ENCODE measurements at regions not wholly inside any gene's neighbourhood (a gene's known extent, or its start where the extent isn't known, plus 50 kb on each side); places are given as distances from the start of the nearest gene placed in this dataset.

DNA sequence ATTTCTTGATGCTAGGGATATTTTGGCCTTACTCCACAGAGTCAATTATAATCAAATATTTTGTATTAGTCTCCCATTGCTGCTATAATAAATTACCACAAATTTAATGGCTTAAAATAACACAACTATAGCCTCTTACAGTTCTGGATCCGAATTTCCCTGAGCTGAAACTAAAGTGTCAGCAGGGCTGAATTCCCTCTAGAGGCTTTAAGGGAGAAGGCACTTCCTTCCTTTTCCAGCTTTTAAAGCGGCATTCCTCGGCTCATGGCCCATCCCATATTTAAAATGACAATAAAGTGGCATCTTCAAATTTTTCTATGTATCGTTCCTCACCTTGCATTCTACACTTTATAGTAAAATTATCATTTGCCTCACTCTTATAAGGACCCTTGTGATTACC lies 421.4 kb upstream of the ZWINT start:
- TF ChIP-seq CSDC2 (CRISPR knock-in tag; IDR thresholded peaks at IDR 0.05) (no peak), TCF4 (CRISPR knock-in tag; IDR thresholded peaks at IDR 0.05; ENCODE audit: borderline replicate concordance) (no peak), TOX (CRISPR knock-in tag; IDR thresholded peaks at IDR 0.05; ENCODE audit: borderline replicate concordance) (no peak), ZC3H10 (CRISPR knock-in tag; IDR thresholded peaks at IDR 0.05) (no peak), GLIS3 (CRISPR knock-in tag; IDR thresholded peaks at IDR 0.05) (no peak), ZNF565 (CRISPR knock-in tag; conservative IDR thresholded peaks at IDR 0.05; ENCODE audit: low read depth) (no peak), SNAI2 (CRISPR knock-in tag; IDR thresholded peaks at IDR 0.05) (no peak), ARNTL (CRISPR knock-in tag; IDR thresholded peaks at IDR 0.05; ENCODE audit: borderline replicate concordance, low read depth) (no peak), ZFP30 (CRISPR knock-in tag; IDR thresholded peaks at IDR 0.05) (no peak), OSR1 (CRISPR knock-in tag; IDR thresholded peaks at IDR 0.05) (no peak)
- TF ChIP-seq, protein P1, sequence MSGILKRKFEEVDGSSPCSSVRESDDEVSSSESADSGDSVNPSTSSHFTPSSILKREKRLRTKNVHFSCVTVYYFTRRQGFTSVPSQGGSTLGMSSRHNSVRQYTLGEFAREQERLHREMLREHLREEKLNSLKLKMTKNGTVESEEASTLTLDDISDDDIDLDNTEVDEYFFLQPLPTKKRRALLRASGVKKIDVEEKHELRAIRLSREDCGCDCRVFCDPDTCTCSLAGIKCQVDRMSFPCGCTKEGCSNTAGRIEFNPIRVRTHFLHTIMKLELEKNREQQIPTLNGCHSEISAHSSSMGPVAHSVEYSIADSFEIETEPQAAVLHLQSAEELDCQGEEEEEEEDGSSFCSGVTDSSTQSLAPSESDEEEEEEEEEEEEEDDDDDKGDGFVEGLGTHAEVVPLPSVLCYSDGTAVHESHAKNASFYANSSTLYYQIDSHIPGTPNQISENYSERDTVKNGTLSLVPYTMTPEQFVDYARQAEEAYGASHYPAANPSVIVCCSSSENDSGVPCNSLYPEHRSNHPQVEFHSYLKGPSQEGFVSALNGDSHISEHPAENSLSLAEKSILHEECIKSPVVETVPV (CRISPR knock-in tag; IDR thresholded peaks at IDR 0.05) = no peak
- TF ChIP-seq, protein P2, sequence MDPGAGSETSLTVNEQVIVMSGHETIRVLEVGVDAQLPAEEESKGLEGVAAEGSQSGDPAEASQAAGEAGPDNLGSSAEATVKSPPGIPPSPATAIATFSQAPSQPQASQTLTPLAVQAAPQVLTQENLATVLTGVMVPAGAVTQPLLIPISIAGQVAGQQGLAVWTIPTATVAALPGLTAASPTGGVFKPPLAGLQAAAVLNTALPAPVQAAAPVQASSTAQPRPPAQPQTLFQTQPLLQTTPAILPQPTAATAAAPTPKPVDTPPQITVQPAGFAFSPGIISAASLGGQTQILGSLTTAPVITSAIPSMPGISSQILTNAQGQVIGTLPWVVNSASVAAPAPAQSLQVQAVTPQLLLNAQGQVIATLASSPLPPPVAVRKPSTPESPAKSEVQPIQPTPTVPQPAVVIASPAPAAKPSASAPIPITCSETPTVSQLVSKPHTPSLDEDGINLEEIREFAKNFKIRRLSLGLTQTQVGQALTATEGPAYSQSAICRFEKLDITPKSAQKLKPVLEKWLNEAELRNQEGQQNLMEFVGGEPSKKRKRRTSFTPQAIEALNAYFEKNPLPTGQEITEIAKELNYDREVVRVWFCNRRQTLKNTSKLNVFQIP (CRISPR knock-in tag; IDR thresholded peaks at IDR 0.05; ENCODE audit: borderline replicate concordance, low read depth) = no peak
- TF ChIP-seq, protein P3, sequence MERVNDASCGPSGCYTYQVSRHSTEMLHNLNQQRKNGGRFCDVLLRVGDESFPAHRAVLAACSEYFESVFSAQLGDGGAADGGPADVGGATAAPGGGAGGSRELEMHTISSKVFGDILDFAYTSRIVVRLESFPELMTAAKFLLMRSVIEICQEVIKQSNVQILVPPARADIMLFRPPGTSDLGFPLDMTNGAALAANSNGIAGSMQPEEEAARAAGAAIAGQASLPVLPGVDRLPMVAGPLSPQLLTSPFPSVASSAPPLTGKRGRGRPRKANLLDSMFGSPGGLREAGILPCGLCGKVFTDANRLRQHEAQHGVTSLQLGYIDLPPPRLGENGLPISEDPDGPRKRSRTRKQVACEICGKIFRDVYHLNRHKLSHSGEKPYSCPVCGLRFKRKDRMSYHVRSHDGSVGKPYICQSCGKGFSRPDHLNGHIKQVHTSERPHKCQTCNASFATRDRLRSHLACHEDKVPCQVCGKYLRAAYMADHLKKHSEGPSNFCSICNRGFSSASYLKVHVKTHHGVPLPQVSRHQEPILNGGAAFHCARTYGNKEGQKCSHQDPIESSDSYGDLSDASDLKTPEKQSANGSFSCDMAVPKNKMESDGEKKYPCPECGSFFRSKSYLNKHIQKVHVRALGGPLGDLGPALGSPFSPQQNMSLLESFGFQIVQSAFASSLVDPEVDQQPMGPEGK (CRISPR knock-in tag; IDR thresholded peaks at IDR 0.05; ENCODE audit: borderline replicate concordance) = no peak
- TF ChIP-seq, protein P4, sequence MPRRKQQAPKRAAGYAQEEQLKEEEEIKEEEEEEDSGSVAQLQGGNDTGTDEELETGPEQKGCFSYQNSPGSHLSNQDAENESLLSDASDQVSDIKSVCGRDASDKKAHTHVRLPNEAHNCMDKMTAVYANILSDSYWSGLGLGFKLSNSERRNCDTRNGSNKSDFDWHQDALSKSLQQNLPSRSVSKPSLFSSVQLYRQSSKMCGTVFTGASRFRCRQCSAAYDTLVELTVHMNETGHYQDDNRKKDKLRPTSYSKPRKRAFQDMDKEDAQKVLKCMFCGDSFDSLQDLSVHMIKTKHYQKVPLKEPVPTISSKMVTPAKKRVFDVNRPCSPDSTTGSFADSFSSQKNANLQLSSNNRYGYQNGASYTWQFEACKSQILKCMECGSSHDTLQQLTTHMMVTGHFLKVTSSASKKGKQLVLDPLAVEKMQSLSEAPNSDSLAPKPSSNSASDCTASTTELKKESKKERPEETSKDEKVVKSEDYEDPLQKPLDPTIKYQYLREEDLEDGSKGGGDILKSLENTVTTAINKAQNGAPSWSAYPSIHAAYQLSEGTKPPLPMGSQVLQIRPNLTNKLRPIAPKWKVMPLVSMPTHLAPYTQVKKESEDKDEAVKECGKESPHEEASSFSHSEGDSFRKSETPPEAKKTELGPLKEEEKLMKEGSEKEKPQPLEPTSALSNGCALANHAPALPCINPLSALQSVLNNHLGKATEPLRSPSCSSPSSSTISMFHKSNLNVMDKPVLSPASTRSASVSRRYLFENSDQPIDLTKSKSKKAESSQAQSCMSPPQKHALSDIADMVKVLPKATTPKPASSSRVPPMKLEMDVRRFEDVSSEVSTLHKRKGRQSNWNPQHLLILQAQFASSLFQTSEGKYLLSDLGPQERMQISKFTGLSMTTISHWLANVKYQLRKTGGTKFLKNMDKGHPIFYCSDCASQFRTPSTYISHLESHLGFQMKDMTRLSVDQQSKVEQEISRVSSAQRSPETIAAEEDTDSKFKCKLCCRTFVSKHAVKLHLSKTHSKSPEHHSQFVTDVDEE (CRISPR knock-in tag; IDR thresholded peaks at IDR 0.05) = no peak
- no peak for ATAC-seq

DNA sequence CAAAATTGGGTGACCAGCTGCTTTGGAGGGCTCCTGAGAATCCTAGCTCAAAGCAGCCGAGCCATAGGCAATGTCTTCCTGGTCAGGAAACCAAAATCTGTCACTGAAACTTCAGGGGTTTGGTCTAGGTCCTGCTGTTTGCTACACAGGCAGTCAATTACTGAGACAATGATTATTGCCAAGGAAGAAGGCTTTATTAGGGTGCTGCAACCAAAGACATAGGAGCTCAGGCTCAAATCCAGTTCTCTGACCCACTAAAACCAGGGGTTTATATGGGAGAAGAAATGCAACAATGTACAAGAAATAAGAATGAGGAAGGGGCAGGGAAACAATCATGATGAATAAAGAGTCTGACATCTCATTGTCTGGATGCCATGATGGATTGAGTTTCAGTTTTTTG lies 410.3 kb upstream of the ZWINT start:
- TF ChIP-seq ZFP30 (CRISPR knock-in tag; IDR thresholded peaks at IDR 0.05) (no peak), ZNF70 (CRISPR knock-in tag; IDR thresholded peaks at IDR 0.05) (no peak), RARB (CRISPR knock-in tag; IDR thresholded peaks at IDR 0.05) (no peak), ZFP3 (CRISPR knock-in tag; IDR thresholded peaks at IDR 0.05) (no peak), ESRRG (CRISPR knock-in tag; IDR thresholded peaks at IDR 0.05) (no peak), BACH2 (CRISPR knock-in tag; IDR thresholded peaks at IDR 0.05; ENCODE audit: borderline replicate concordance) (no peak), ISL1 (CRISPR knock-in tag; IDR thresholded peaks at IDR 0.05) (no peak)
- TF ChIP-seq, protein P4 (CRISPR knock-in tag; IDR thresholded peaks at IDR 0.05) = no peak
- TF ChIP-seq, protein P2 (CRISPR knock-in tag; IDR thresholded peaks at IDR 0.05; ENCODE audit: borderline replicate concordance, low read depth) = no peak
- no peak for ATAC-seq
